ENCODE measurements at regions not wholly inside any gene's neighbourhood (a gene's known extent, or its start where the extent isn't known, plus 50 kb on each side); places are given as distances from the start of the nearest gene placed in this dataset.
"Not testable (repeated sequence)": the region's sequence is repeated elsewhere in the genome, so short reads cannot be mapped to it uniquely, and the experiment has no call there.

- DNase-seq (ENCODE audit: low spot score), result no peak
Measured at GRCh38 chr6:63478734-63479133, 93.5 kb upstream of the LOC128125822 start.

DNA sequence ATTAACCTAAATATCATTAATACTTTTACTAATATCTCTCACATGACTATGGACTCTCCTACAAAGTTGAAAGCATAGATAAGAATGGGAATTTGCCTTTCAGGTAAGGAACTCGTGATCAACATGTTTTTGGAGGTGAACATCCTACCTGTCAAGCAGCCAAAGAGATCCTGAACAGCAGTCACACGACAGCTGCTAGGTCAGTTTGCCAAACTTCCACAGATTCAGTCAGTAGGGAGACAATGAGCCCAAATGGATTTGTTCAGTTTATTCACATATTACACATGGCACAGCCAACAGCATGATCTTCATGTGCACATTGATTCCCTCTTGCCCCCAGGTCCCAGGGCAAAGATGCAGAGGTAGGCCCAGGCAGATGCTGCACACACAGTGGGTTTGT is 86.1 kb upstream of the LOC128125822 start:
- no peak for DNase-seq (ENCODE audit: low spot score)

DNA sequence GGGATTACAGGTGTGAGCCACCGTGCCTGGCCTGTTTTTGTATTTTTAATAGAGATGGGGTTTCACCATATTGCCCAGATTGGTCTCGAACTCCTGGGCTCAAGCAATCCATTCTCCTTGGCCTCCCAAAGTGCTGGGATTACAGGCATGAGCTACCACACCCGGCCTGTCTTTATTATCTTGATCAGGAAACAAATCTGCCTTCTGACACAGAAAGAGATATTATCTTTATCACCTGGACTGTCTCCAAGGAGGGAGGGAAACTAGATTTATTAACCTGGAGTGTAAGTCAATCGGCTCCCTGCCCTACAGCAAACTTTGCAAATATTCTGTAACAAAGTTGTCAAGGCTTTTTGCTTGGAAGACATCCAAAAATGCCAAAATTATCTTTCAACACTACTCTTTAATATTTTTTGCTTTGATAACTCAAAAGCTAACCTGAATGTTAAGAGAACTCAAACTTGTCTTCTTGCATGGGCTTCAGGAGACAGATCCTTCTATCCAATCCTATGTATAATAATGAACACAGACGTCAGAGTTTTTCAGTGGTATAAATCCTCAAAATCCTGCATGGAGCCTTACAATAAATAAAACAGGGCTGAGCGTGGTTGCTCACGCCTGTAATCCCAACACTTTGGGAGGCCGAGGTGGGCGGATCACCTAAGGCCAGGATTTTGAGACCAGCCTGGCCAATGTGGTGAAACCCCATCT is 85.0 kb upstream of the LOC128125822 start:
- DNase-seq (ENCODE audit: low spot score), result no peak

DNA sequence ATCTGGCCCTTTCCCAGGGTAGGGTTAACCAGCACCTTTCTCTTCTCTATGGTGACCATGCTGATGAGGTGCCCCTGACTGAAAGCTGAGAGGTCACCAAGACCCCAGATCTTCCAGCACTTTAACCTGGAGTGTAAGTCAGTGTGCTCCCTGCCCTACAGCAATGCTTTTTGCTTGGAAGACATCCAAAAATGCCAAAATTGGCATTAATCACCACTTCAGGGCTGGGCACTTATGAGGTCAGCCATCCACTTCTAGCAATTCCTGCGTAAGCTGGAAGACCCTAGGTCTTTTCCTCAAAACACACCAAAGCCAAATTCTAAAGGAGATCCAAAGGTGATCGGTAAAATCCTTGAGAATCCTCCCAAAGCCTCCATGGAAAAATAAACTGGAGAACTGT is 81.2 kb upstream of the LOC128125822 start:
- no peak for DNase-seq (ENCODE audit: low spot score)

DNA sequence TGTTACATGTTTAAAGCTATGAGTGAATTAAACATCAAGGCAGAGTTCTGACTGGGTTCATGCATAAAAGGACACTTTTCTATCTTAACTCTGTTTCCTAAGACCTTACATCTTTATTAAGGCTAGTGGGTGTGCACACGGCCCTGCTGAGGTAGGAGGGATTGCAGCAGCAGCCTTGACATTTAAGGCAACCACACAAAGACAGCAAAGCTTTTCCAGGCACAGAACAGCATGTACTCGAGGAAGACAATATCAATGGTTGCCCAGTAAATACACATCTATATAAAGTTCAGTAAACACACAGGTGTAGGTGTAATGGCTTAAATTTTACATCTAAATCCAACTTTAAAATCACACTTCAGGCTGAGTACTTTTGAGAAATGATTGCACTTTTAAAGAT is 79.8 kb upstream of the LOC128125822 start:
- DNase-seq (ENCODE audit: low spot score), result no peak

- DNase-seq (ENCODE audit: low spot score), result no peak
Measured at GRCh38 chr6:63493557-63493956, 78.7 kb upstream of the LOC128125822 start.

GRCh38 chr6:63496361-63496804 is 75.9 kb upstream of the LOC128125822 start:
- DNase-seq (ENCODE audit: low spot score), result no peak

- DNase-seq (ENCODE audit: low spot score), result no peak
Measured at GRCh38 chr6:63502156-63502555, 70.1 kb upstream of the LOC128125822 start.

- no peak for DNase-seq (ENCODE audit: low spot score)
Measured at GRCh38 chr6:63503199-63503598, 69.1 kb upstream of the LOC128125822 start.

DNA sequence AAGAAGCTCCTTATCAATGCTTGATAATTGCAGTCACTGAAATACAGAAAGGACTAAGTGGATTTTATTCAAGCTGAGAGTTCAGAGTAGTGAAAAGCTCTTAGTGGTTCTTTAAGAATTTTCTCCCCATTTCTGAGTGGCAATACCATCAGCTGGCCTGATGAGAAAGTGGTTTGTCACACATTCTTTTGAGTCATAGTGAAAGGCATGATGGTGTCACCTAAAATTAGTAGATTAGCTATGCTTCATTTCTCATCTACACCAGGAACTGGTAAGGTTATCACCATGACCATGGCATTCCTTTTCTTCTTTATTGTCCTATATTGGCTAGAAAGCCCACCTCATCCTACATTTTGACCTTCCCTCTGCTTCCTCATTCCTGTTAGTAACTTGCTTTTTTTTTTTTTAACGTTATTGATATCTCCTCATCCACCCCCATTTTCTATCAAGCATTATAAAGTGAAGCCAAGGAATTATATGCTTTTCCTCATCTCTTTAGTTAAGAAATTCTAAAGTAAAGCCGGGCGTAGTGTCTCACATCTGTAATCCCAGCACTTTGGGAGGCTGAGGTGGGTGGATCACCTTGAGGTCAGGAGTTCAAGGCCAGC is 67.4 kb upstream of the LOC128125822 start:
- DNase-seq (ENCODE audit: low spot score), result peak; percentile 28

GRCh38 chr6:63507096-63507495 is 65.2 kb upstream of the LOC128125822 start:
- DNase-seq (ENCODE audit: low spot score), result no peak

- DNase-seq (ENCODE audit: low spot score), result no peak
Measured at GRCh38 chr6:63509652-63510352, 62.5 kb upstream of the LOC128125822 start.

DNA sequence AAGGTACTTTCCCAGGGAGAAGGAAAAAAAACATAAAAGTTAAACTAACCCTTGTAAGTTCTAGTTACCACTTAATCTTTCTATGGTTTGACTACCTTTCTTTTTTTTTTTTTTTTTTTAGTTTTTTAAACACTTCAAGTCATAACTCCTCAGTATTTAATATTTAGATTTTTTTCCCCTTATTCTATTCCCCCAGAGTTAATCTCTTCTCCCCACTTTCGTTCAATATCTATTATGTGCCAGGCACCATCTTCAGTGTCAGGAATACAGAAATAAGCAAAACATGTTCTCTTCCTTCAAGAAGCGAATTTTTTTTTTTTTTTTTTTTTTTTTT is 62.0 kb upstream of the LOC128125822 start:
- DNase-seq (ENCODE audit: low spot score), result no peak

- no peak for DNase-seq (ENCODE audit: low spot score)
Measured at GRCh38 chr6:63510849-63511248, 61.4 kb upstream of the LOC128125822 start.

- no peak for DNase-seq (ENCODE audit: low spot score)
Measured at GRCh38 chr6:63514488-63515173, 57.6 kb upstream of the LOC128125822 start.

DNA sequence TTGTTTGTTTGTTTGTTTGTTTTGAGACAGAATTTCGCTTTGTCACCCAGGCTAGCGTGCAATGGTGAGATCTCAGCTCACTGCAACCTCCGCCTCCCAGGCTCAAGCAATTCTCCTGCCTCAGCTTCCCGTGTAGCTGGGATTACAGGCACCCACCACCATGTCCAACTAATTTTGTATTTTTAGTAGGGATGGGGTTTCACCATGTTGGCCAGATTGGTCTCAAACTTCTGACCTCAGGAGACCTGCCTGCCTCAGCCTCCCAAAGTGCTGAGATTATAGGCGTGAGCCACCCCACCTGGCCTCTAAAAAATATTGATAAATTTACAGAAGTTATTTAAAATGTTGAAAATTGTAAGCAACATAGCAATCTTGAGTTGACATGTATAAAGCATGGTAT is 57.1 kb upstream of the LOC128125822 start:
- DNase-seq (ENCODE audit: low spot score), result not testable (repeated sequence)

GRCh38 chr6:63516186-63516944 is 55.9 kb upstream of the LOC128125822 start:
- no peak for DNase-seq (ENCODE audit: low spot score)

DNA sequence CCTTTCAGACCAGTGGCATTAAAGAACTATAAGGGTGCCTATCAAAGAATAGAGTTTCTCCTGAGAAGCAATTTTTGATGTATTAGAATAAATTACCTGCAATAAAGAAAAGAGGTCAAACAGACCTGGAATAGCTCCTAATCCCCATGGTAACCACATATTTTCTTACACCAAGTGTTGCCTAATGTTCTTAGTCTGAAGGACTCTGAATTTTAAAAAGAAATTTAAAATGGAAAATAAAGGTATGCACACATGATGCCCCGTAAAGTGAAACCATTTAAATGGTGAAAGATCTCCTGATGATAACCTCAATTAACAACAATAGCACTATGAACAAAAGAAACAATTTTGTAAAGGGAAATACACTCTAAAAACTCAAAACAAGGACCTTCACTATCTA is 55.1 kb upstream of the LOC128125822 start:
- no peak for DNase-seq (ENCODE audit: low spot score)

- no peak for DNase-seq (ENCODE audit: low spot score)
Measured at GRCh38 chr6:63521475-63522210, 50.6 kb upstream of the LOC128125822 start.

All from A172 (cell line).